NCI-H187 (cell line): ENCODE measurements at regions not wholly inside any gene's neighbourhood (a gene's known extent, or its start where the extent isn't known, plus 50 kb on each side); places are given as distances from the start of the nearest gene placed in this dataset.

Experiments
- DNase-seq, 2 experiments: peaks; one replicate each; lab custom pipeline; 2025; lab: John Stamatoyannopoulos, UW

DNA sequence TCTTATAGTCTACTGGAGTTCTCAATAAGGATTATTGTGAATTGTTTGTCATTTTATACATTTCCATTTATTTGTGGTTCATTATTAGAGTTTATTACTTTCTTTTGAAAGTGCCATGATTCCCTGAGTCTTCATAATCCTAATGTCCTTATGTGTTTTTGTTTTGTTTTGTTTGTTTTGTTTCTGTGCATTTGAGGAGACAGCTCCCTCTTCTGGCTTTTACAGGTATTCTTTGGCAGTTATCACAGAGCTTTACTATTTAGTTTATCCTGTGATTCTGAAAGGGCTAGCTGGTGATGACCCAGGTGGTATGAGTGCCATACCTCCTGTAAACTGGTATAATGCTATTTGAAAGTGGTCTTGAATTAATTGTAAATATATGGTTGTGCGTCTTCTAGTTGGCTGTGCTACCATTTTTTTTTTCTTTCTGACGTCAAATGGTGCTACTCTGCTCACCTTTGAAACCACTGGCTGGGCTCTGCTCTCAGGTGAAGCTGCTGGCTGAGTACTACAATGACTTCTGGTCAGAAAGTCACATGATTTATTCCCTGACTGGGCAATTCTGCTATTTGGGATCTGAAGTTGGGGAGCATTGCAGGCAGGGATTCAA lies 751.2 kb downstream of the JRKL start:
- no peak for DNase-seq

DNA sequence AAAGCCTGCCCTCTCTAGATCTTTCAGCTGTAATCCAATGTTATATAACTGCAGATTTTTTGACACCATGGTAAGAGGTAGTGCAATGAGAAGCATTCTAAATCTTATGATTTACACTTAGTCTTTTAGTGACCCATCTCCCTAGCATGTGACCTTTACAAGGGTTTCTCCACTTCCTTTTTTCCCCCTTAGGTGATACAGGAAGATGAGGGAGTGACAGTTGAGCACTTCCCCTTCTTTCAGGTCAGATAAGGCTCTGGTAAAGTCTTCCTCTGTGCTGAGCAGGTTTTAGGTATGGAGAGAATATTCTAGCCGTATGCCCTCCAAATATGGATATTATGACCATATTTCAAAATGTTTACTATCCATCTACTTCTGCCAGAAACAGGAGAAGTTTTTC lies 753.6 kb downstream of the JRKL start:
- no peak for DNase-seq

DNA sequence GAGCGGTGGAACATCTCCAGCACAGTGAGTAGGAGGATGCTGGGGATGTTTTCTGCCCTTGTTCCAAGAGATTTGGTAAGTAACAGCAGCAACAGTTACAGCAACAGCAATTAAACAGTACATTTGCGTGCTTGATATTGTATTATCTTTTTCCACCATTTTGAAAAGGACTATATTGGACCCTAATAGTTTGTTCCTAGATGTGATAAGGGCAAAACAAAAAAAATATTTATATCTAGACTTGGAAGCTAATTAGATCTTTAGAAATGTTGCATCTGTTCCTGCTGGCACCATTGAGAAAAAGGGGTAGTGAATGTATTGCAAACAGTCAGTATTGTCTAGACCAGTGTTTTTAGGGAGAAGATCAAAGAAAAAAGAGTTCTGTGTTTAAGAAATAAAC lies 759.9 kb downstream of the JRKL start:
- DNase-seq: no peak

DNA sequence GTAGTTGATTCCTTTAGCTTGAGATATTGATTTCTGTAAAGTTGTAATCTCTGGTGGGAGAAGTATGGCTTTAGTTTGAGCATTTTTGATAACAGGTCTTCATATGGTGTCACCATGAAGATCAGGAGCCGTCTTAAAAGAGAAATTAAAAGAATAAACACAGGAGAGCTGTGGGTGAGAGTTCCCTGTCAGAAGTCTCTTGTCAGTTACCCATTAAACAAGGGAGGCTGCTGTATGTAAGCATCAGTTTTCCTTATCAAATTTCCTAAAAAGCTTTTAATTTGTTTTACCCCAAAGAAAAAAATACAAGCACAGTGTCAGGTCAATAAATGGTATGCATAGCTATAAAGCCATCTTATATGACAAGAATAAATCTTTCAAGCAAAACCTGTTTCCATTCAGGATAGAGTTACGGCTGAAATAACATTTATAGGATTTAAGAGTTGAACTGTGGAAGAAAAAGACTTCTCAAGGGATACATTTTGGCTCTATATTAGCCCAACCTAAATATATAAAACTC lies 767.5 kb downstream of the JRKL start:
- no peak for DNase-seq

DNA sequence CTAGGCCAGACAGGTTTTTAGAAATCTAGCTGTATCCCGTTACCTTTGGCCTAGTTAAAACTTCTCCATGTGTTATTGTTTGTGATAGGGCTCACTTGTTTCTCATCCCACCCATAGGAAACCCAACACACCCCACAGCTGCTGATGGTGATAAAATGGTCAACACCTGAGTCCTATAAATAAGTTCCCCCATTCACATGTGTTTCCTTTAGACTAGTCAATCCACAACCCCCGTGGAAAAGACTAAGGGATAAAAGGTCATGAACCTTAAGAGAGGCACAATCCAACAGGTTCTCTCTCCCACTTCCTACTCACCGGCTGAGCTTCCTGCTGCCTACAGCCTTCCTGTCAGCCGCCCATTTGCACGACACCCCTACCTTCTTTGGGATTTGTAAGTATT lies 768.4 kb downstream of the JRKL start:
- no peak for DNase-seq

DNA sequence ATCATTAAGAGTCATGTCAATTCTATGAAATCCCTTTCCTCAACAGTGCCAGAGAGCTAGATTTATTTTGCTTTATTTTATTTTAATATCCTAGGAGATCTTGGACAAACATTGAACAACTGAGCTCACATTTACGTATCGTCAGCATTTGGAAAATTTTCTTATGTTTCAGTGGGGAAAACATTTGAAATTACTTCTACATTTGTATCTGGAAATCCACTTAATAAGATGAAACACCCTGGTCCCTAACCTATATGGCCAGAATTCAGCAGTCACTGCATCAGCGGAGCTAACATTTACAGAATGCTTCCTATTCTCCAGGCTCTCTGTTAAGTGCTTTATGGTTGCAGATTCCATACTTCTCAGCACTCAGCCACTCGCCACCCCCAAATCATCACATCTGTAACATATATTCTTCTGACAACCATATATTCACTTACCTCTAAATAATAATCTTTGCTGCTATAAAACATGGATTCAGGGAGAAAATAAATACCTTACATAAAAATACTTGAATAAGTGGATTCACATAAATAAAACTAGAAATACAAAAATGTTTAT lies 773.9 kb downstream of the JRKL start:
- no peak for DNase-seq

DNA sequence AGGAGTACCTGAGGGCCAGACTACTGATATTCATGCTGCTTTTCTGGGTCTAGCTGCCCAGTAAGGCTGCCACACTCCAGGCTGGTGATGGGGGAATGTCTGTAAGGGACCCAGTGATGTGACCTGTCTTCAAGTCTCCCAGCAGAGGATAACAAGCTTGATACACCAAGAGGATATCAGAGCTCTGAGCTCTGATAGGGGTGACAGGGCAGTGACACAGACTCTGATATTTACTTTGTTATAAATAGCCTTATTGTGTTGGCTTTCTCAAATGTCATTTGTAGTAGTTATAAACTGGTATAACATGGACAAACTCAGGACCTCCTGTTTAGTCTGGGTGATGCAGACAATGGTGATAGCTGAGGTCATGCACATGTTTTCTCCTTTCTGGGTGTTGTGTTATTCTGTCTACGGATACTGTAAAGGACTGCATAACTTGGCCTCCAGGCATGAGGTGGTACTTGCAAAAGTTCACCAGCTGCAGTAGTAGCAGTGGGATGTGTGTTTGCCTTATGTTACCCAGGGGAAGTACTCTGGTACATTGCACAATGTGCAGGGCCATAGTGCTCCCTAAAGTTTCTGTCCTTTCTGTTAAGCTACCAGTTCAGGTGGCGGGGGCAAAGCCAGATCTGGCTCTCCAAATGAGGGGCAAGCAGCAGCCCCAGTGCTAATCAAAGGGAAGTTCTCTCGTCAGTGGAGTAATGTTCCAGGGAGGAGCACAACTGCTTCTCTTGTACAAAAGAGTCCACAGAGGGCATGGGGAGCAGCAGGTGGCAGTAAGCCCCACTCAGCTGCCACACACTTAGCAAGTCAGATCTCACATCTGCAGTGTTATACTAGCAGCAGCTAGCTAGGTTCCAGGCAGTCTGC lies 812.2 kb downstream of the JRKL start:
- no peak for DNase-seq

DNA sequence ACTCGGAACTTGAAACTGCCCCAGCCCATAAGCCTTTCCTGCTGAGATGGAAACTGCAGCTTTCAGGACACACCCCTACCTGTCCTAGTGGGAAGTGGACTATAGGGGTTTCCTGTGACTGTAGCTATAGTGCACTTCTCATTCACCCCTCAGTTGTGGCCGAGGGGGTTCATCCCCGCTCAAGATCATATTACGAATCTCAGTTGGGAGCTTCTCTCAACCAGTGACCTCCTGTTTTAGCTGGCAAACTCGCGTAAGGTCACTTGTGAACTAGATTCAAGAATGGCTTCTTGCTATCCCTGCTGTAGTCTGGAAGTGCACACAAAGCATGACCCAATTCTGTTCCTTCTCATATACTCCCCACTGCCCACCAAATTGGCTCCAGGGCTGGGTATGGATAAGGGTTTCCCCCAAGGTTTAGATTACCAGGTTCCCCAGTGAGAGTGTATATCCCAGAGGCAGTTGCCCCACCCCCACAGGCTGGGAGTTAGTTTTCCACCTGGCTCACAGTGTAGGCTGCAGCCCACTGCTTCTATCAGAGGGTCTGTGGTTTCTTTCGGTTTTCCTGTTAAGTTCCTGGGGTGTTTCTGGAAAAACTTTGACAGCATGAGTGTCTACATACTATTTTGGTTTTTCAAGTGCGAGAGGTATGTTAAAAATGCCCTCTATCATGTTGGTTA lies 812.9 kb downstream of the JRKL start:
- no peak for DNase-seq

DNA sequence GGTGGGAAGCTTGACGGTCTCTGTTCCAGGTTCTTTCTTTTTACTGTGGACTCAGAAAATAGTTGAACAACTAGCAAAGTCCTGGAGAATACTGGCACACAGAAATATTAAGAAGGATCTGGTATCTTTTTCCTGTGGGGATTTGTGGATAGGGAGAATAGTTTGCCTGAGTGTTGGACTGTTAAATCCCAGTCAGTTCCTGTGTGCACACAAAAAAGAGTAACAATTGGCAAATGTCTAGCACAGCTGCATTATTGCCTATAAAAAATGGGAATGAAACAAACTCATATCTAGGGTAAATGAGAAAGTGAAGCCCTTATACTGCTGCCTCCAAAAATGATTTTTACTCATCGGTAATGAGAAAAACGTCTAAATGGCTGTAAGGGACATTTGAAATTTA lies 828.2 kb downstream of the JRKL start:
- no peak for DNase-seq

DNA sequence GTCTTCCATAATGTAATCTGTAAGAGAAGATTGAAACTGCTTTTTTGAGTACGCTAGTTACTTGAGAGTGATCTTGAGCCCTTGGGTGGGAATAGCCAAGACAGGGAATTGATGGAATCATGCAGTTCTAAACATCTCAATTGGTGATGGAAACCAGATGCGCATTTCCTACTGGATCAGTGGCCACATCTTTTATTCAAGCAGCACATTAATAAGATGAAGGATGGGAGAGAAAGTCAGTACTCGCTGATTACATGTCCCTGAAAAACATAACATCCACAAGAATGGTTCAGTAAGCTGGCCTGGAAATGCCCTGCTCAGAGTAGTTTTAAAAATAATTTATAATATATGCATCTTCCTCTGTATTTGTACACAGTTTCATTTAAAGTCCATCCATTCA lies 833.8 kb downstream of the JRKL start:
- no peak for DNase-seq

DNA sequence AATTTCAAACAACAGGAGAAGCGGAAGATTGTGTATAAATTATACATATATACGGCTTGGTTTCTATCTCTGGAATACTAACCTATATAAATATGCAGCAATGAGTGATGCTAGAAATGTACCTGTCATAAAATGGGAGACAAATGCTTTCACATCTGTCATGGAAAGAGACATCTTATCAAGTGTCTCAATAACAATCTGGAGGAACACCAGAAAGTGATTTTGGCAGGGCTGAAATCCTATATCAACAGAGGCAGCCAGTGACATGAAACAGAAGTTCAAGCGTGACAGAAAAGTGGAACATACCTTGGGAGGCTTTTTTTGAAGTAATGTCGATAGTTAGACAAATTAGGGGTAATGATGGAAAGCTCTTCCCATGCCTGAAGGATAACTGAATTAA lies 834.6 kb downstream of the JRKL start:
- DNase-seq: no peak

DNA sequence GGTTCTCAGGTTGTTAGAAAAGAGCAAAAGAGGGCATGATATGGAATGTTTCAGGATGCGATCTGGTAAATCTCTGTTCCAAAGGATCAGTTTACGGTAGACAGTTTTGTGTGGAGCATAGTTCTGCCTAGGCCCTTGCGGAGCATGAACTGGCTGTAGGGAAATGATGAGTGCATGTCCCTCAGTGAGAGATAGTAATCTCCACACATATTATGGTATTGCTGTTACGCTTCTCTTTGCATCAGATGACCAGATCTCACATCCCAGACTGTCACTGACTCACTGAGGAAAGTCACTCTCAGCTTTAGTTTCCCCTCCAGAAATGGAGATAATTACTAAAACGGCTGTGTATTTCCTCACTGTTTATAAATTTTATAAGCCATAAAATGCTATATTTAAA lies 836.0 kb downstream of the JRKL start:
- no peak for DNase-seq

DNA sequence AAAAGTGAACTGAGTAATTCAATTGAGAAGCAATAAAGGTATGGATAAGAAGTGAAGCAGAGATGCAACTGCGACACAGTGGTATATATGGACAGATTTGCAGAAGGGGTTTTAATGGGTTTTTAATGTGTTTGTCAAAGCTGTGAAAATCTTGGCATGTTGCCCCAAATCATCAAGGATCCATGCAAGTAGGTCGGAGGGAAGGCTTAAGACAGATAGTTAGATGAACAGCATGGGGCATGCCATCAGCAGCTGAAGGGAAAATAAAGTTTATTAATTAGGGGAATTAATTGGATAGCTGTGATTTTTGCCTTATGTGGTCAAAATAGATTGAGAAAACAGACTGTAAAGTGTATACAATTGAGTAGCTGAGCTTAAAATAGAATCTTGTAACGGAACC lies 840.1 kb downstream of the JRKL start:
- no peak for DNase-seq

DNA sequence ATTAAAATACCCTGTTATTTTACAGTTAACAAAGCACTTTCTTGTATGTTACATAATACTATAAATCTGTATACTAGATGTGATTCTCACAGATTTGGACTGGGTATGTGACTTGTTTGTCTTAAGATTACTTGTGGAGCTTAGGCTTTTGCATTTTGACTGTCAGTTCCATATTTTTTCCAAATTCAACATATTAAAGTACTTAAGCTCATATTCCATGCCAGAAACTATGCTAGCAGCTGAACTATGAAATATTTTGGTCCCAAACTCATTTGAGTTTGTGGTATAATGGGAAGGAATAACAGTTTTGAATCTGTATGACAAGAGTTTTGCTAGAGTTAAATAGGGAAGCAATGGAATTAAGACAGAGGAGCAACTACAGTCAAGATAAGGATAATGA lies 841.4 kb downstream of the JRKL start:
- no peak for DNase-seq

DNA sequence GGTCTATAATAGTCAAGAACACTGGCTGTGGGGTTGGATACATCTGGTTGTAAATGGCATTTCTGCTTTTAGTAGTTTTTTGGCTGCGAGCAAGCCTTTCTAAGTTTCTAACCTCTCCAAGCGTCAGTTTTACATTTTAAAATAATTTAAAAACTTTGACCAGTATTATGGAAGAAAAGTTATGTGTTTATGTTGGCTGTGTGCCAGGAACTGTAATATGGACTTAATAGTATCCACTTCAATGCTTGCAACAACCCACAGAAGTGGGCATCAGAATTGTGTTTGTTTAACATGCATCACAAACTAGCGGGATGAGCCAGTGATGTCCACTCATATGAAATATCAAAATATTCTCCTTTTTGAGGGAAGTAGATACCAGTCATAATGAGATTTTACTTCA lies 844.2 kb downstream of the JRKL start:
- no peak for DNase-seq

DNA sequence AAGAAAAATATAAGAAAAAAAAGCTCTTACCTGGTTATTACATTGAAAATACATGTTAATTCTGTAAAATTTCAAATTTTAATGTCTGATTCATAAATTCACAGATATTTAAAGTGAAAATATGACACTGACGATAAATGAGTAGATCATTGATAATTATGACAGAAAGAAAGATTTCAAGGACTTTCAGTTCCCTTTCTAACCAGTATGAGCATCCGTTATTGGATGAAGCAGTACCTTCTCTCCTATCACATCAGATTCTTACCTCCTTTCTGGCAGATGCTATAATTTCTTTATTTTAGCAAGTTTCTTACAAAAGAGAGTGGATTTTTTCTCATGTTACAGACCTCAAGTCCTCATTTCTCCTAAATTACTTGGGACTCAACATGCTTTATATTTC lies 847.3 kb downstream of the JRKL start:
- no peak for DNase-seq

DNA sequence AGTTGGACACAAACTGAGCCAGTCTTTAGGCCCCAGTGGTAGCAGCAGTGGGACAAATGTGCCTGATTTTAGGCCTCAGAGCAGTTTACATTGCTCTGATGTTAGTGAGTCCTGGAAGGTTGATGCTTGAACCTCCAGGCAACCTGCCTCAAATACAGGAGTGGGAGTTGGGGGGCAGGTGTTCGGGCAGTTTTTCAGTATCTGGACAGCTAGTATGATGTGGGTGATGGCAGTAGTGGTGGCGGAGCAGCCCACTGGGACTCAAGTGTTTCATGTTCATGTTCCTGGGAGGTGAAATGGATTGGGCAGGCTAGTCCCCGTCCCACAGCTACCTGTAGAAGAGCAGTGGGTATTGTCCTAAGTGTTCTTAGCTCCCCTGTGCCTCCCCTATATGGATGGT lies 857.8 kb downstream of the JRKL start:
- DNase-seq: no peak

DNA sequence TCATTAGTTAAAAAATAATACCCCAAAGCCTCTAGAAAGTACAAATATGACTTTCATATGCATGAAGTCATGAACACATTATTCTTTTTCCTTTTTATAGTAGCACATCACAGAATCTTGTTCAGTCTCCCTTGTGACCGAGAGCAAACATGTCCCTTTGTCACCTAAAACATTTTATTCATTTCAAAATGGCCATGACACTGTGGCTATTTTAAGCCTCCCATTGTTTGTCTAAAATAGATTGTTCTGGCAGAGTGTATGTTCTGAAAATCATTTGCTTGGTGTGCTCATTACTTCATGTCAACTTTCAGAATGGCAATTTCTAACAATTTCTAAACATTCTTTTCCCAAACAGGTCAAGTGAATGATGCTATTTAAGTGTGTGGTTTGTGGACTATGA lies 865.0 kb downstream of the JRKL start:
- no peak for DNase-seq

DNA sequence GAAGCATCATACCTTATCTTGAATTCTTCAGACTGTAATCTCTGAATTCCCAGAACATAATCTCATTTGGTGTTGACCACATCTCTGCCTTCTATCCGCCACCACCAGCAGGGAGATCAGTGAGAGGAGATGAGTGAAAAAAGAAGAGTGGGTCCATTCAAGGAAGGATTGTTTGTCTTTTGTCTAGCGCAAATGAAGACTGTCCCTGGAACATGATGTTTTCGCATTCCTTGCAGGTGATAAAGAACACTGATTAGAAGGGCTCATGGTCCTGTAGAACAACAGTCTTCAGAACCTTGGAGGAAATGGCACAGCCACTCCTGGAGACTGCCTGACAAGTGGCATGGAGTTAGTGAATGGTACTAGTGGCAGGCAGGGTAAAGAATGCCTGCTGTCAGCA lies 869.6 kb downstream of the JRKL start:
- no peak for DNase-seq

DNA sequence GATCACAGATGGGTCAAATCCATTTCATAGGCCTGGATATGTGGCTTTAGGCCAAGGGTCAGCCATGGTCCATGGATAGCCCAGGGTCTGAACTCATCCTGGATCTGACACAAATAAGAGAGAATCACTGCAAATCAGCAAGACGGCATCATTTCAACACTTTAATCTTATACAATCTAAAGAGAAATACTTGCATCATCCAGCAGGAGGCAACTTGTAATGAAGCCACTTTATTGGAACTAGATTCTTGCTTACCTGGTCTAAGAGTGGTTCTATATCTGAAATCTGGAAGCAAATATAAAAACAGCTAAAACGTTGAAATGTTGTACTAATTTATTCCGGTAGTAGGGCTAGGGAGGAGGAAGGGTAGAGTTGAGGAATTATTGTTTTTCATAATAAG lies 870.1 kb downstream of the JRKL start:
- no peak for DNase-seq

DNA sequence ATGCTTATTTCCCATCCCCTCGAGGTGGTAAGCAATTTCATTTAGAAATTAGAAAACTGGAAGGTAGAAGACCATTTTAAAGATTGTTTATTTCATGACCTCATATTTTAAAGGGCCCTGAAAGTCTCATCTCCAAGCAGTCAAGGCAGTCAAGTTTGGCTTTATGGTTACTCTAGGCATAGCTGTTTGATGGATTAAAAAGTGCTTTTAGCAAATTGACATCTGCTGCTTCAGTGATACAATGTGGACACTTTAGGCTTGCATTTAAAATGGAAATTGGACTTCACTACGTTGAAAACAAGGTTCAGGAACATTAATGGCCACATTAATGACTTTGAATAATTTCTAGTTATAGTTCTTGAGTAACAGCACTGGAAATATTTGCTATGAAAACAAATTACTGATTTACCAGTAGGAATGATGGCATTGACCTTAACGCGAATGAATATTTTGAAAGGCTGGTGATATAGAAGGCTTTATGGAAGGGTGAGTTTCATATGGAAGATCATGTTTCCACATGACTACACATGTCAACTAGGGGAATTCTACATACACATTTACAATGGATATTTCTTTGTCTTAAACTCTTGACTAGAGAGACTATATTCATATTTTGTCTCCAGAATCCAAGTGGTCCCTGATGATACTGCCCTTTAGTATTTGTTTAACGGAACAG lies 873.5 kb downstream of the JRKL start:
- DNase-seq: no peak

DNA sequence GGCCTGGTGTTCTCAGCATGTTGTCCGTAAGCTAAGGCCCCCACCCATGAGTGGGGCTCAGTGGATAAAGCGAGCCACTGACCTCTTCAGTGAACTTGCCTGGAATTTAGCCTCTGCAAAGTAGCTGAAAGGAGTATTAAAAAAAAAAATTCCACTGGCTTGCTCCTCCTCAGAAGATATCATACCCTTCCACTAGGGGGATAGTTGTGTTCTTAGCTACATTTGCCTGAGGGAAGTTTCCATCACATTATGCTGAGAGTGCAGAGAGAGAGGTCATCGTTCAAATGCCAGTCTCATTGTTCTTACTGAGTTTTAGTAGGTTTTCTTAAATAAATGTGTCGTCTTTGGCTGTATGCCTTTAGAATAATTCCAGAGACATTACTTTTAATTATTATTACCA lies 879.7 kb downstream of the JRKL start:
- no peak for DNase-seq
